Uterus (tissue), 3 donors: ENCODE measurements at regions not wholly inside any gene's neighbourhood (a gene's known extent, or its start where the extent isn't known, plus 50 kb on each side); places are given as distances from the start of the nearest gene placed in this dataset.

Experiments
- DNase-seq, 2 donors: peaks; one replicate each; pipeline ENCODE4 v3.0.0-alpha.2; 2019 to 2020
- H3K27ac ChIP-seq, 2 donors: fragments of 200-600 bp; sonication (generic); 1 replicate in 1 of 2; 2 replicates in 1 of 2; pipeline ENCODE4 v1.5.1; 2016 to 2018
- H3K27me3 ChIP-seq, 2 donors: fragments of 200-600 bp; sonication (generic); one replicate each; pipeline ENCODE4 v1.5.1; 2018 to 2019; ENCODE audit warnings: control low read depth in 1 of 2
- H3K36me3 ChIP-seq, 2 donors: fragments of 200-600 bp; sonication (generic); one replicate each; pipeline ENCODE4 v1.5.1; 2019; ENCODE audit warnings: control low read depth in 1 of 2
- H3K4me1 ChIP-seq, 2 donors: fragments of 200-600 bp; sonication (generic); one replicate each; pipeline ENCODE4 v1.5.1; 2018 to 2019; ENCODE audit warnings: control low read depth in 1 of 2
- H3K4me3 ChIP-seq, 2 donors: fragments of 200-600 bp; sonication (generic); 1 replicate in 1 of 2; 2 replicates in 1 of 2; pipeline ENCODE4 v1.5.1; 2018 to 2019; ENCODE audit warnings: mild to moderate bottlenecking in 1 of 2
- H3K9me3 ChIP-seq, 2 donors: fragments of 200-600 bp; sonication (generic); one replicate each; pipeline ENCODE4 v1.5.1; 2019; ENCODE audit warnings: control low read depth in 1 of 2
- CTCF ChIP-seq, 4 experiments: fragments of 200-600 bp in 2 of 4; fragments of 450-650 bp in 2 of 4; sonication (generic) in 2 of 4; IDR thresholded peaks; one replicate each; pipeline ENCODE4 v1.5.1; 2016 to 2019; ENCODE audit warnings: antibody characterized with exemption in 4 of 4, mild to moderate bottlenecking in 2 of 4, moderate library complexity in 1 of 4
- POLR2A ChIP-seq, 2 donors: fragments of 450-650 bp; IDR thresholded peaks; one replicate each; pipeline ENCODE4 v1.6.1; 2016; ENCODE audit warnings: antibody characterized with exemption in 2 of 2, mild to moderate bottlenecking in 1 of 2, moderate library complexity in 1 of 2
- intact Hi-C: fragments of 100-400 bp; cut with DNase I; formaldehyde crosslinking; loops from one replicate; pipeline ENCODE4 v1.15.1; 2023; ENCODE audit warnings: low total_unique reads
- donor health status: DM: yes; HTN: yes; CAD: no.

DNA sequence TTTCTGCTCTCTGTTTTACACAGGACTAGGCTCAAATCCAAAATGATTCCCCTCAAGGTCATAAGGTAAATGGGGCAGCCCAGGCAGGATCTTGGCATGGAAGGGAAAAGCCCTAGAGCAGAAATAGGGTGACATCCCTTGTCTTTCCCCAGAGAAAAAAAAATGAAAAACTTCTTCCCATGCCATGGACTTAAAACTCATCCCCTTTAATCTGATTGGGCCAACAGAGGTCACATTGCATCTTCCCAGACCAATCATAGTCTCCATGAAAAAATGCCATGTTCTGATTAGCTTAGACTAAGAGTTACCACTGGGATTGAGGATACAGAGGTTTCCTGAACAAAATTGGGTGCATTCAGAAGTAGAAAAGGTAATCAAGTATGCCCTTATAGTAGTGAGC is 241.3 kb upstream of the LRTM1 start:
- no peak overlapping the region for H3K27ac ChIP-seq
- TF ChIP-seq POLR2A (IDR thresholded peaks at IDR 0.05) (no peak), CTCF (IDR thresholded peaks at IDR 0.05) (no peak)

DNA sequence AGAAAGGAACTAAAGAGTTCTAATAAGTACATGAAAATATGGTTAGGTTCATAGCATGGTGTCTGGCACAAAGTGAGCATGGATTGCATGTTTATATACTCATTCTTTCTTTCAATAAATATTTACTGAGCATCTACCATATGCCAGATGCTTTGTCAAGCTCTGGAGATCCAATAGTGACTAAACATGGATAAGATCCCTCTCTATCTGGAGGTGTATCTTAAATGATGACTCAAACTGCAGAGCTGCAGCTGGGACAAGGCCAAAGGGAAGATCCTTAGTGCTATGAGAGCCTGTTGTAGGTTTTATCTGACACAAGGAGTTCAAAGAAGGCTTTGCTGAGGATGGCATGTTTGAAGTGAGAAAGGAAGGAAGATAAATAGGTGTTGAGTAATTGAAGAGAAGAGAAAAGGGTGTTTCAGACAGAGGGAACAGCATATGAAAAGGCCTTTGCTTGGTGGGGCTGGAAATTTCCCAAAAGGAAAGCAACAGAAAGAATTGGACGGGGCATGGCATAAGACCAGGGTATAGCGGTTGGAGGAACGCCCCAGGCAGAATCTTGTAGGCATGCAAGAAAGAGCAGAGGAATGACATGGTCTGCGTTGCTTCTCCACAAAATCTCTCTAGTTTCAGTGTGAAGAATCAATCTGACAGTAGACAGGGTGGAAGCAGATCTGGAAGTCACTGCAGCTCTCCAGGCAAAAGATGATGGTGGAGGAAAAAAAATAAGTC is 239.9 kb upstream of the LRTM1 start:
- no peak overlapping the region for H3K4me3 ChIP-seq
- no peak for TF ChIP-seq POLR2A (IDR thresholded peaks at IDR 0.05)
- TF ChIP-seq CTCF (IDR thresholded peaks at IDR 0.05) = no peak
- intact Hi-C loops = no loop called here
- H3K36me3 ChIP-seq = no peaks in the 10 kb centered on the region
- no peak overlapping the region for H3K27ac ChIP-seq
- H3K9me3 ChIP-seq = no peaks in the 10 kb centered on the region
- DNase-seq = no peak
- peaks cover 0 to 3% of the 10 kb centered on the region in 2 donors for H3K4me1 ChIP-seq
- H3K27me3 ChIP-seq = no peaks in the 10 kb centered on the region

More for the DNA sequence above, 241.3 kb upstream of the LRTM1 start:
- H3K36me3 ChIP-seq = no peaks in the 10 kb centered on the region
- no peak for DNase-seq
- intact Hi-C loops = no loop called here
- peaks cover 0 to 3% of the 10 kb centered on the region in 2 donors for H3K4me1 ChIP-seq
- H3K4me3 ChIP-seq = no peak overlapping the region
- no peaks in the 10 kb centered on the region for H3K27me3 ChIP-seq
- H3K9me3 ChIP-seq = no peaks in the 10 kb centered on the region

DNA sequence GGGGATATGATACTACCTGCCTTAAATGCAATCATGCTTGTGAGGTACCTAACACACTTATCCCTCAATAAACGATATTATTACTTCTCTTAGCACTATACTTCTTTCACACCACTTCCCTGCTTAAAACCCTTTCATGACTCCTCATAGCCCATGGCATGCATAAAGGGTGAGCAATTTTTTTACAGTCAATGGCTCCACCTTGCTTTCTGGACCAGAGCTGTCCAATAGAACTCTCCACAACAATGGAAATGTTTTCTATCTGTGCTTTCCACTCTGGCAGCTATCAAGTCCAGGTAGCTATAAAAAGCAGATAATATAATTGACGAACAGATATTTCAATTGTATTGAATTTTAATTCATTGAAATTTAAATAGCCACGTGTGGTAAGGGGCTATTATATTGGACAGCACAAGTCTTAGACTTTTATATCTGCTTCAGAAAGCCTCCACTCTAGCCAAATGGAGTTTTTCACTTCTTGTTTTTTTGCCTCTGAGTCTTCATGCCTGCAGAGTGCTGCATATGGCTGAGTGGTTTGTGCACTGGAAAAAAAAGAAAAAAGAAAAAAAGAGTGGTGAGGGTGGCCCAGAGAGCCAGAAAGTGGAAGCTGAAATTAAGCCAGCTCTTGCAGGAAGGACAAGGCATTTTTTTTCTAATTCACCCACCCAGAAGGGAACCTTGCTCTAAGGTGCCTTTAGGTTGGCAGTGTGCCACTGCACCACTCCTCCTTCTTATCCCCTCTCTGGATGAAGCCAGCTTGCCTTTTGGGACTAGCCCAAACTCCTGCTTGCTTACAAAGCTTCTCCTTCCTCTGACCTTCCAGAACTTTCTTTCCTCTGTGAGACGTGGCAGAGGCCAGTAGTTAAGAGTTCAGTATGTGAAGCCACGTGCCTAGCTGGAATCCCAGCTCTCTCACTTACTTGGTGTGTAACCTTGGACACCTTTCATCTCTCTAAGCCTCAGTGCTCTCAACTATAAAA is 239.0 kb upstream of the LRTM1 start:
- no peak for DNase-seq
- Histone ChIP-seq H3K27ac (no peak overlapping the region), H3K4me1 (peaks cover 0 to 3% of the 10 kb centered on the region in 2 donors), H3K4me3 (no peak overlapping the region), H3K9me3 (no peaks in the 10 kb centered on the region), H3K27me3 (no peaks in the 10 kb centered on the region), H3K36me3 (no peaks in the 10 kb centered on the region)
- intact Hi-C loops = no loop called here
- TF ChIP-seq POLR2A (IDR thresholded peaks at IDR 0.05) = no peak
- TF ChIP-seq CTCF (IDR thresholded peaks at IDR 0.05) = no peak

DNA sequence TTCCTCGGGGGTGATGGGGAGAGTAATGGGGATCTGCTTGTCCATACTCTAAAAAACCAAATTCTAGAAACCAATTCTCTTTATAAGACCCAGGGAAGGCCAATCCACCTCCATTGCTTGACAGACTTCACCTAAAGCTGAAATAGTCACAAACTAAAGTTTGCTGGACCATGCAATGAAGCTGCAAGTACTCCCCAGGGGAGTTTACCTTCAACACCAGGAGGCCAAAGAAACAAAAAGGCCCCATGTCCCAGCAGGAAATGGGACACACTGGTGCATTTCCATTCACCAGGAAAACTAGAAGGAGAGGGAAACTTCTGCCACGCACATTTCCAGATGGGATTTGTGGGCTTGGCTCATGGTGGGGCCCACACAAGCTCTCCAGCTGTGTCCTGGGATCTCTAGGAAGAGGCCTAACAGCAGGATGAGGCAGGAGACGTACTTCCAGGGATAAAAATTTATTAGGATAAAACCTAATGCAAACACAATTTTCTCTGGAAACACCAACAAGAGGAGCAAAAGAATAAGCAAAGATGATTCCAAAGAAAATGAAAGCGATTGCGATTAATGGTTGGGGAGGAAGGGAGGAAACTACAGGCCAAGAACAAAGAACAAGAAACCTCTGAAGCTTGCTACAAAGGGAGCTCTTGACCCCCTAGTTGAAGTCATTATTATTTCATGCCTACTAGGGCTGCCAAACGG is 238.0 kb upstream of the LRTM1 start:
- Histone ChIP-seq H3K27ac (no peak overlapping the region), H3K4me1 (peaks cover 0 to 3% of the 10 kb centered on the region in 2 donors), H3K9me3 (no peaks in the 10 kb centered on the region), H3K36me3 (no peaks in the 10 kb centered on the region), H3K4me3 (no peak overlapping the region), H3K27me3 (no peaks in the 10 kb centered on the region)
- DNase-seq = no peak
- TF ChIP-seq CTCF (IDR thresholded peaks at IDR 0.05) (no peak), POLR2A (IDR thresholded peaks at IDR 0.05) (no peak)
- intact Hi-C loops = no loop called here
